Activated naive CD8-positive, alpha-beta T cell treated with anti-CD3 and anti-CD28 coated beads, Interleukin-2, amount 50 U/mL, for 24 hours (primary cell): ENCODE measurements at regions not wholly inside any gene's neighbourhood (a gene's known extent, or its start where the extent isn't known, plus 50 kb on each side); places are given as distances from the start of the nearest gene placed in this dataset.
"Not testable (repeated sequence)": the region's sequence is repeated elsewhere in the genome, so short reads cannot be mapped to it uniquely, and the experiment has no call there.

ENCODE experiments used
- ATAC-seq: fragments of 150-1000 bp; cut with Tn5 transposase; one replicate; pipeline ENCODE4 v1.10.0; 2021
- DNase-seq: peaks from one replicate; pipeline ENCODE4 v3.0.0; 2021
- H3K27ac Mint-ChIP-seq: one replicate; pipeline ENCODE4 v1.8.0; 2021; ENCODE audit warnings: mild to moderate bottlenecking, mixed read lengths
- H3K27me3 Mint-ChIP-seq: one replicate; pipeline ENCODE4 v1.8.0; 2021; ENCODE audit warnings: mixed read lengths
- H3K36me3 Mint-ChIP-seq: one replicate; pipeline ENCODE4 v1.8.0; 2021; ENCODE audit warnings: low read depth, mixed read lengths
- H3K4me1 Mint-ChIP-seq: one replicate; pipeline ENCODE4 v1.8.0; 2021; ENCODE audit warnings: mixed read lengths
- H3K4me3 Mint-ChIP-seq: one replicate; pipeline ENCODE4 v1.8.0; 2021; ENCODE audit warnings: mild to moderate bottlenecking, moderate library complexity, mixed read lengths
- H3K9me3 Mint-ChIP-seq: one replicate; pipeline ENCODE4 v1.8.0; 2021; ENCODE audit warnings: mixed read lengths

- Mint-ChIP-seq H3K4me3 (no peak overlapping the region), H3K36me3 (no peaks in the 10 kb centered on the region), H3K27ac (no peak overlapping the region), H3K27me3 (no peaks in the 10 kb centered on the region), H3K4me1 (no peaks in the 10 kb centered on the region), H3K9me3 (peaks cover 4% of the 10 kb centered on the region)
- no peak for DNase-seq
- no peak for ATAC-seq
Measured at GRCh38 chr7:145884716-145885514, 231.7 kb upstream of the CNTNAP2 start.

GRCh38 chr7:145876376-145876775 is 240.2 kb upstream of the CNTNAP2 start:
- Mint-ChIP-seq H3K36me3 (no peaks in the 10 kb centered on the region), H3K4me3 (no peak overlapping the region), H3K27me3 (no peaks in the 10 kb centered on the region), H3K4me1 (no peaks in the 10 kb centered on the region), H3K9me3 (peaks cover 11% of the 10 kb centered on the region), H3K27ac (no peak overlapping the region)
- ATAC-seq (no peak), DNase-seq (no peak)

DNA sequence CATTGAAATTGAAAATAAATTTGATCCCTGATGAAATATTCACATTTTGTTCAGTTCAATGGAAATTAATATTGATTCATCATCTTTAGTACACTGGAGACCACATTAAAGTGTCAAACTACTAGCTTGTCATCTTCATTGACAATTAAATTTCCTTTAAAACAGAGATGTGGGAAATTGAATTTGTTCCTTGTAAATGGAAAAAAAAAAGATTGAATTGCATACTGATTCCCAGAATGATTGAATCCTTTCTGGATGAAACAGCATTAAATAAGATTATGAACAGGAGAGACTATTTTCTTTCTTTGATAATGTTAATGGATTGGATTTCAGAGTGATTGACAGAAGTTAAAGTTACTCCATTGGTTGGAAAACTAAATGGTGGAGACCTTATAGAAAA is 241.3 kb upstream of the CNTNAP2 start:
- H3K4me1 Mint-ChIP-seq: no peaks in the 10 kb centered on the region
- peaks cover 11% of the 10 kb centered on the region for H3K9me3 Mint-ChIP-seq
- no peak for ATAC-seq

DNA sequence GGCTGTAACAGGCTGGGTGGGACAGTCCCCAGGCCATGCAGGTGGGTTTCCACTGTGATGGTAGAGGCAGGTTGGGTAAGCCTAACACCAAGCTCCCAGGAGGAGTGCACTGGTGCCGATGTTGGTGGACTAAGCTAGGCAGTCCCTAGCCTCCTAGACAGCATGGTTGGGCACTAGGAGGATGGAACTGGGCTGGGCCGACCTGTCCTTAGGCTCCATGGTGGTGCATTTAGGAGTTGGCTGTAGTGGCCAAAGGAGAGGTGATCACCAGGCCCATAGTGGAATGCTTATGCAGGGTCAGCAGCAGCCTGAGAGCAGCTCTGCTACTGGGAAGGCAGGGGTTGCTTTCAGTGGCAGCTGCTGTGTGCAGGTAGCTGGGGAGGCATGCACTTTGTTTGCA is 247.7 kb upstream of the CNTNAP2 start:
- H3K4me3 Mint-ChIP-seq: no peak overlapping the region
- H3K9me3 Mint-ChIP-seq: peaks cover 28% of the 10 kb centered on the region
- no peak for ATAC-seq
- no peaks in the 10 kb centered on the region for H3K36me3 Mint-ChIP-seq
- no peaks in the 10 kb centered on the region for H3K27me3 Mint-ChIP-seq
- H3K27ac Mint-ChIP-seq: no peak overlapping the region
- no peak for DNase-seq
- H3K4me1 Mint-ChIP-seq: no peaks in the 10 kb centered on the region

More for the DNA sequence above, 241.3 kb upstream of the CNTNAP2 start:
- DNase-seq: no peak
- Mint-ChIP-seq H3K27ac (no peak overlapping the region), H3K4me3 (no peak overlapping the region), H3K36me3 (no peaks in the 10 kb centered on the region), H3K27me3 (no peaks in the 10 kb centered on the region)

DNA sequence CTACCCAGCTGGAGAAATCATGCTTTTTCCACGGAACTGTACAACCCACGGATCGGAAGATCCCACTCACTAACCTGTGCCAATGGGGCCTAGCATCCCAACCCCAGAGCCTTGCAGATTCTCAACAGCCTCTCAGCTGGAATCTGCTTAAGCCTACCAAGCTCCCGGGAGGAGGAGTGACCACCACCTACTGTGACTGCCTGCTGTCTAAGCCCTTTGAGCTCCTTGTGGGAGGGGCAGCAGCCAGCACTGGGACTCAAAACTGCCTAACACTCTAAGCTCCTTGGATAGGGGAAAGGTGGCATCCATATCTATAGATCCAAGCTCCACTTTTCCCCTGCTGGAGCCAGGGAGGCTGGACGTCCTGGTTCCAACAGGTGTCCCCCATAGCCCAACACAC is 254.4 kb upstream of the CNTNAP2 start:
- Mint-ChIP-seq H3K27me3 (no peaks in the 10 kb centered on the region), H3K9me3 (peaks cover 18% of the 10 kb centered on the region), H3K27ac (no peak overlapping the region), H3K4me1 (no peaks in the 10 kb centered on the region), H3K36me3 (no peaks in the 10 kb centered on the region), H3K4me3 (no peak overlapping the region)
- no peak for ATAC-seq
- DNase-seq: no peak

DNA sequence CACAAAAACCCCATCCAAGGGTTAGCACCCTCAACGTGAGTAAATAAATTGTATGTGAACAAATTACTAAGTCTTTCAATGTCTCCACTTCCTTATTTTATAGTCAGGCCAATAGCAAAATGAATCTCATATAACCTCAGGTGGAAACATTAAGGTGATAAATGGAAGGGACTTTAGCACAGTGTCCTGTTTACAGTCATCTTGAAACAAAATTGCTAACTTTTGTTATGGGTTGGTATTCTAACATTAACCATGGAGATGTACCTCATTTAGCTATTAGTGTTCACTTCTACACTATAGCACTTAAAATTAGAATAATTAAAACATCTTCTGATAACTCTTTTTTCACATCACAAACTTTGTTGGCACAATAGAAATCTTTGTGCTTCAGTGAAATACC is 255.8 kb upstream of the CNTNAP2 start:
- DNase-seq (no peak), ATAC-seq (no peak)
- peaks cover 17% of the 10 kb centered on the region for H3K9me3 Mint-ChIP-seq
- H3K4me3 Mint-ChIP-seq: no peak overlapping the region
- no peak overlapping the region for H3K27ac Mint-ChIP-seq
- no peaks in the 10 kb centered on the region for H3K4me1 Mint-ChIP-seq
- H3K36me3 Mint-ChIP-seq: no peaks in the 10 kb centered on the region
- H3K27me3 Mint-ChIP-seq: no peaks in the 10 kb centered on the region

DNA sequence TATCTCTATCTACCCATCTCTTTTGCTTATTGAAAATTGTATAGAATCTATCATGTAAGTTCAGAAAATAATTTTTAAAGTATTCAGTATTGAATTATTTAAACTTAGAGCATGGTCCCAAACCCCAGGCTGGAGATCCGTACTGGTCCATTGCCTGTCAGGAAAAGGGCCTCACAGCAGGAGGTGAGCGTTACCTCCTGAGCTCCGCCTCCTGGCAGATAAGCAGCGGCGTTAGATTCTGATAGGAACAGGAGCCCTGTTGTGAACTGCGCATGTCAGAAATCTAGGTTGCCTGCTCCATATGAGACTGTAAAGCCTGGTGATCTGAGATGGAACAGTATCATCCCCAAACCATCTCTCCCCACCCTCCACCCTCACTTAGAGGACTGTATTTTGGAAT is 266.0 kb upstream of the CNTNAP2 start:
- Mint-ChIP-seq H3K27me3 (no peaks in the 10 kb centered on the region), H3K9me3 (peaks cover 11% of the 10 kb centered on the region), H3K36me3 (no peaks in the 10 kb centered on the region), H3K4me1 (no peaks in the 10 kb centered on the region), H3K27ac (no peak overlapping the region), H3K4me3 (no peak overlapping the region)
- ATAC-seq: no peak
- DNase-seq: no peak

DNA sequence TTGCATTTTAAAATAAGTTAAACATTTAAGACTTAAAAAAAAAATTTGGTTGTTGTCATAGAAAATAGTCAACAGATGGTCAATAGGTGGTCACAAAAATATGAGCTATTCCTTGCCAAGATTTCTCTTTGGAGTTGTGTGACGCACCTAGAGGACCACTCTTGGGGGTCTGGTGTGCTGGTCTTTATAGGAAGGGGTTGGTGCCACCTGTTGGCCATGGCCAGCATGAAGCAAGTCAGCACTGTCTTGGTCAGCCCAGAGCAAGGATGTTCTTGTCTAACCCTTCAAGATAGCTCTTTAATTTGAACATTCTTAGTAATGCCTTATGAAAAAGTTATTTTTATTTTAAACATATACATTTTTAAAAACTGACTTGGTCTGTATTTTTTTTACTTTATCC is 267.9 kb upstream of the CNTNAP2 start:
- H3K4me1 Mint-ChIP-seq: no peaks in the 10 kb centered on the region
- ATAC-seq (no peak), DNase-seq (no peak)
- H3K36me3 Mint-ChIP-seq: no peaks in the 10 kb centered on the region
- no peaks in the 10 kb centered on the region for H3K27me3 Mint-ChIP-seq
- H3K9me3 Mint-ChIP-seq: peaks cover 7% of the 10 kb centered on the region
- no peak overlapping the region for H3K27ac Mint-ChIP-seq
- H3K4me3 Mint-ChIP-seq: no peak overlapping the region

GRCh38 chr7:145845345-145845744 is 271.3 kb upstream of the CNTNAP2 start:
- H3K9me3 Mint-ChIP-seq: peaks cover 7% of the 10 kb centered on the region
- H3K27me3 Mint-ChIP-seq: no peaks in the 10 kb centered on the region
- H3K4me3 Mint-ChIP-seq: no peak overlapping the region
- no peaks in the 10 kb centered on the region for H3K36me3 Mint-ChIP-seq
- DNase-seq (no peak), ATAC-seq (no peak)
- no peak overlapping the region for H3K27ac Mint-ChIP-seq
- no peaks in the 10 kb centered on the region for H3K4me1 Mint-ChIP-seq

DNA sequence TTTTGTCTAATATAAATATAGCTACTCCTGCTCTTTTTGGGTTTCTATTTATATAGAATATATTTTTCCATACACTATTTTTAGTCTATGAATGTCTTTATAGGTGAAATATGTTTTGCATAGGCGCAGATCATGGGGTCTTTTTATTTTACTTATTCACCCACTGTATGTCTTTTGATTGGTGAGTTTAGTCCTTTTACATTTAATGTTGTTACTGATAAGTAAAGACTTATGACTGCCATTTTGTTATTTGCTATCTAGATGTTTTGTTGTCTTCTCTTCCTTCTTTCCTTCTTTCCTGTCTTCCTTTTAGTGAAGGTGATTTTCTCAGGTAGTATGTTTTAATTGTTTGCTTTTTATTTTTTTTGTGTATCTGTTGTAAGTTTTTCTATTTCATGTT is 276.8 kb upstream of the CNTNAP2 start:
- H3K4me1 Mint-ChIP-seq: no peaks in the 10 kb centered on the region
- DNase-seq (no peak), ATAC-seq (no peak)
- H3K36me3 Mint-ChIP-seq: no peaks in the 10 kb centered on the region
- H3K9me3 Mint-ChIP-seq: peaks cover 19% of the 10 kb centered on the region
- no peaks in the 10 kb centered on the region for H3K27me3 Mint-ChIP-seq
- no peak overlapping the region for H3K27ac Mint-ChIP-seq
- no peak overlapping the region for H3K4me3 Mint-ChIP-seq

- peaks cover 11% of the 10 kb centered on the region for H3K9me3 Mint-ChIP-seq
- no peak overlapping the region for H3K27ac Mint-ChIP-seq
- no peaks in the 10 kb centered on the region for H3K36me3 Mint-ChIP-seq
- H3K4me1 Mint-ChIP-seq: no peaks in the 10 kb centered on the region
- DNase-seq (no peak), ATAC-seq (no peak)
- no peaks in the 10 kb centered on the region for H3K27me3 Mint-ChIP-seq
- no peak overlapping the region for H3K4me3 Mint-ChIP-seq
Measured at GRCh38 chr7:145831616-145832206, 284.9 kb upstream of the CNTNAP2 start.

- H3K4me3 Mint-ChIP-seq: no peak overlapping the region
- peaks cover 11% of the 10 kb centered on the region for H3K9me3 Mint-ChIP-seq
- ATAC-seq: no peak
Measured at GRCh38 chr7:145817687-145818086, 298.9 kb upstream of the CNTNAP2 start.

DNA sequence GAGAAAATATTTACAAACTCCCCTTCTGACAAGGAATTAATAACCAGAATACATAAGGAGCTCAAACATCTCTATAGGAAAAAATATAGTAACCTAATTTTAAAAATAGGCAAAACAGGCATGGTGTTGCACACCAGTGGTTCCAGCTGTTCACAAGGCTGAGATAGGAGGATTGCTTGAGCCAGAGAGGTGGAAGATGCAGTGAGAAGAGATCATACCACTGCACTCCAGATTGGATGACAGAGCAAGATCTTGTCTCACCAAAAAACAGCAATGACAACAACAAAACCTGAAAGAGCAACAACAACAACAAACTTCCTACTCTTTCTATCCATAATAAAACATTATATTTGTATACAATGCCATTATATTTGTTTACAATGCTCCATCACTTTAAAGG is 304.4 kb upstream of the CNTNAP2 start:
- Mint-ChIP-seq H3K9me3 (no peaks in the 10 kb centered on the region), H3K4me1 (no peaks in the 10 kb centered on the region), H3K36me3 (no peaks in the 10 kb centered on the region), H3K4me3 (no peak overlapping the region), H3K27ac (no peak overlapping the region), H3K27me3 (no peaks in the 10 kb centered on the region)
- no peak for ATAC-seq
- DNase-seq: no peak

More at GRCh38 chr7:145817687-145818086, 298.9 kb upstream of the CNTNAP2 start:
- Mint-ChIP-seq H3K27ac (no peak overlapping the region), H3K4me1 (no peaks in the 10 kb centered on the region), H3K36me3 (no peaks in the 10 kb centered on the region), H3K27me3 (no peaks in the 10 kb centered on the region)
- DNase-seq: no peak

- not testable (repeated sequence) for H3K27me3 Mint-ChIP-seq, H3K4me3 Mint-ChIP-seq, ATAC-seq, H3K27ac Mint-ChIP-seq, H3K4me1 Mint-ChIP-seq, H3K36me3 Mint-ChIP-seq, DNase-seq, H3K9me3 Mint-ChIP-seq
Measured at GRCh38 chr7:145805496-145805895, 311.1 kb upstream of the CNTNAP2 start.

GRCh38 chr7:145797507-145797906 is 319.1 kb upstream of the CNTNAP2 start:
- Mint-ChIP-seq H3K9me3 (peaks cover 3% of the 10 kb centered on the region), H3K4me3 (no peak overlapping the region), H3K27ac (no peak overlapping the region), H3K27me3 (no peaks in the 10 kb centered on the region), H3K4me1 (no peaks in the 10 kb centered on the region), H3K36me3 (no peaks in the 10 kb centered on the region)
- ATAC-seq (no peak), DNase-seq (no peak)
